ENCODE measurements at regions not wholly inside any gene's neighbourhood (a gene's known extent, or its start where the extent isn't known, plus 50 kb on each side); places are given as distances from the start of the nearest gene placed in this dataset.

GRCh38 chr13:80458543-80458942 is 117.6 kb upstream of the SPRY2 start:
- H3K79me2 ChIP-seq (ENCODE audit: control insufficient read depth, insufficient read depth, low read length): no peaks in the 10 kb centered on the region
- TF ChIP-seq IKZF2 (IDR thresholded peaks at IDR 0.05): peak in 1 of 2 experiments; percentile 10; a peak in 1 of 4 replicates
- TF ChIP-seq ETV6 (conservative IDR thresholded peaks at IDR 0.05 in 1 of 2, IDR thresholded peaks at IDR 0.05 in 1 of 2; ENCODE audit: borderline replicate concordance in 1 of 2, low read depth in 1 of 2): peak in 1 of 2 experiments; percentile 53; a peak in 1 of 4 replicates
- TF ChIP-seq CREM (IDR thresholded peaks at IDR 0.05; ENCODE audit: low read depth): peak; percentile 37; the same call in 1 of the 2 replicates
- TF ChIP-seq RUNX3 (IDR thresholded peaks at IDR 0.05; ENCODE audit: low read length): peak; percentile 35; the same call in 1 of the 2 replicates
- peak; percentile 45; the same call in 1 of the 2 replicates for TF ChIP-seq EED (IDR thresholded peaks at IDR 0.05; ENCODE audit: low read depth)
- TF ChIP-seq JUNB (IDR thresholded peaks at IDR 0.05): peak; percentile 44; the same call in 1 of the 2 replicates
- TF ChIP-seq MTA2 (IDR thresholded peaks at IDR 0.05; ENCODE audit: low read depth): no peak
- TF ChIP-seq NFIC (IDR thresholded peaks at IDR 0.05; ENCODE audit: low read depth, low read length): peak; percentile 63; the same call in 1 of the 2 replicates
- no peak for TF ChIP-seq RBBP5 (conservative IDR thresholded peaks at IDR 0.05)
- no peak for TF ChIP-seq YBX1 (IDR thresholded peaks at IDR 0.05)
- TF ChIP-seq ATF7 (IDR thresholded peaks at IDR 0.05; ENCODE audit: low read depth): peak; percentile 28; the same call in 1 of the 2 replicates
- RAD21 ChIA-PET (ENCODE audit: unreplicated experiment): interaction anchor here (0.9 to 8.9 kb wide), 15 partner anchors 9 to 145 kb away, joined by 3 to 67 read pairs (median 5); no protein-coding TSS in a partner anchor
- H3K4me3 ChIP-seq: no peak overlapping the region
- H3K4me2 ChIP-seq (ENCODE audit: control insufficient read depth, insufficient read depth): no peak overlapping the region
- CTCF ChIA-PET: interaction anchor here (0.8 to 2.3 kb wide), 5 partner anchors 18 to 116 kb away, joined by 3 to 12 read pairs (median 4); no protein-coding TSS in a partner anchor
- no peaks in the 10 kb centered on the region for H3K27me3 ChIP-seq (replicated peaks in 1 of 2; ENCODE audit: control insufficient read depth in 2 of 2, insufficient read depth in 2 of 2, low read length in 1 of 2)
- FAIRE-seq: no peak
- BruUV-seq (replicated peaks): no TSS peak
- SMC1A ChIA-PET (ENCODE audit: uncharacterized antibody, unreplicated experiment): interaction anchor here (0.6 to 34.7 kb wide), 10 partner anchors 10 to 676 kb away, joined by 3 to 707 read pairs (median 6); no protein-coding TSS in a partner anchor
- no peaks in the 10 kb centered on the region for H4K20me1 ChIP-seq (ENCODE audit: control insufficient read depth, insufficient read depth)
- H3K27ac ChIP-seq (ENCODE audit: control insufficient read depth, insufficient read depth): no peak overlapping the region
- in situ Hi-C loops (cut with MboI): no loop called here
- intact Hi-C loops (cut with micrococcal nuclease; ENCODE audit: unreplicated experiment): loop anchor here (10.0 kb wide), 1 partner anchor 644 kb away; no protein-coding TSS in a partner anchor
- no peak overlapping the region for H2AFZ ChIP-seq (ENCODE audit: control insufficient read depth, low read depth, low read length)
- no peak overlapping the region for H3K9ac ChIP-seq (ENCODE audit: control insufficient read depth, insufficient read depth, low read length)
- no peak for DNase-seq (ENCODE audit: low read depth, low spot score)
- WGBS (ENCODE audit: insufficient coverage, insufficient replicate concordance, low lambda C conversion rate, missing lambda C conversion rate): 0% methylated on average over 2 of the region's 2 CpGs
- no peak for ATAC-seq
- H3K9me3 ChIP-seq (replicated peaks; ENCODE audit: control insufficient read depth, insufficient read depth, low read length): no peaks in the 10 kb centered on the region
- no peaks in the 10 kb centered on the region for H3K36me3 ChIP-seq (ENCODE audit: control insufficient read depth in 2 of 2, insufficient read depth in 2 of 2, low read length in 1 of 2)
- H3K4me1 ChIP-seq (ENCODE audit: control insufficient read depth, insufficient read depth, low read length): no peaks in the 10 kb centered on the region
- POLR2A ChIA-PET: interaction anchor here (0.8 to 1.6 kb wide), 3 partner anchors 14 to 99 kb away, joined by 3 to 7 read pairs (median 4); no protein-coding TSS in a partner anchor

All from GM12878 (cell line).